ENCODE measurements at regions not wholly inside any gene's neighbourhood (a gene's known extent, or its start where the extent isn't known, plus 50 kb on each side); places are given as distances from the start of the nearest gene placed in this dataset.

DNA sequence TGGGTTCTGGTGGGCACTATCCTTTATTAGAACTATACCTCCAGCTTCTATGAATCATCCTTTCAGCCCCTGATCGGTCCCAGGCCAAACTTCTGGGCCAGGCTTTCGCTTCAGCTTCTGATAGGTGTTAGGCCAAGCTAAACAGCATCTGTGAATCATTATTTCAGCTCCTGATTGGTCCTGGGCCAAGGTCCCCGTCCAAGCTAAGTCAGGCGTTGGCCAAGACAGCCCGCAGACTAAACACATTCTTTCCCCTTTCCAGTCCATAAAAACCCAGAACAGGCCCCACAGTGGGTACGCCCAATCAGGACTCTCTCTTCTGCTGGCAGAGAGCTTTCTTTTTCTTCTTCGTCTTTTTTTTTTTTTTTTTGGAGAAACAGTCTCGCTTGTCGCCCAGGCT, 1808.9 kb upstream of the SEL1L start:
- no peak overlapping the region for H3K4me3 ChIP-seq (ENCODE audit: low read depth in 1 of 2, low read length in 1 of 2)
- H3K4me1 ChIP-seq (ENCODE audit: control insufficient read depth in 1 of 2, insufficient read depth in 1 of 2, low read depth in 1 of 2, low read length in 1 of 2) = no peaks in the 10 kb centered on the region
- no peaks in the 10 kb centered on the region for H3K9me3 ChIP-seq
- H3K36me3 ChIP-seq = no peaks in the 10 kb centered on the region
- H3K27me3 ChIP-seq = no peaks in the 10 kb centered on the region
- no peak for TF ChIP-seq CTCF (IDR thresholded peaks at IDR 0.05)
- no peak overlapping the region for H3K27ac ChIP-seq

GRCh38 chr14:83347874-83348273, 1814.2 kb upstream of the SEL1L start:
- no peak for TF ChIP-seq CTCF (IDR thresholded peaks at IDR 0.05)
- H3K4me3 ChIP-seq (ENCODE audit: low read depth in 1 of 2, low read length in 1 of 2) = no peak overlapping the region
- H3K27me3 ChIP-seq = no peaks in the 10 kb centered on the region
- H3K4me1 ChIP-seq (ENCODE audit: control insufficient read depth in 1 of 2, insufficient read depth in 1 of 2, low read depth in 1 of 2, low read length in 1 of 2) = no peaks in the 10 kb centered on the region
- H3K9me3 ChIP-seq = no peaks in the 10 kb centered on the region
- no peak overlapping the region for H3K27ac ChIP-seq
- H3K36me3 ChIP-seq = no peaks in the 10 kb centered on the region

GRCh38 chr14:83355609-83356008, 1822.0 kb upstream of the SEL1L start:
- no peak overlapping the region for H3K4me3 ChIP-seq (ENCODE audit: low read depth in 1 of 2, low read length in 1 of 2)
- H3K4me1 ChIP-seq (ENCODE audit: control insufficient read depth in 1 of 2, insufficient read depth in 1 of 2, low read depth in 1 of 2, low read length in 1 of 2) = no peaks in the 10 kb centered on the region
- no peaks in the 10 kb centered on the region for H3K9me3 ChIP-seq
- H3K36me3 ChIP-seq = no peaks in the 10 kb centered on the region
- no peak overlapping the region for H3K27ac ChIP-seq
- no peaks in the 10 kb centered on the region for H3K27me3 ChIP-seq
- no peak for TF ChIP-seq CTCF (IDR thresholded peaks at IDR 0.05)

- no peaks in the 10 kb centered on the region for H3K36me3 ChIP-seq
- H3K4me1 ChIP-seq (ENCODE audit: control insufficient read depth in 1 of 2, insufficient read depth in 1 of 2, low read depth in 1 of 2, low read length in 1 of 2) = no peaks in the 10 kb centered on the region
- TF ChIP-seq CTCF (IDR thresholded peaks at IDR 0.05) = no peak
- H3K27me3 ChIP-seq = no peaks in the 10 kb centered on the region
- no peak overlapping the region for H3K27ac ChIP-seq
- no peaks in the 10 kb centered on the region for H3K9me3 ChIP-seq
- H3K4me3 ChIP-seq (ENCODE audit: low read depth in 1 of 2, low read length in 1 of 2) = no peak overlapping the region
Observed at GRCh38 chr14:83356080-83356479, 1822.4 kb upstream of the SEL1L start.

DNA sequence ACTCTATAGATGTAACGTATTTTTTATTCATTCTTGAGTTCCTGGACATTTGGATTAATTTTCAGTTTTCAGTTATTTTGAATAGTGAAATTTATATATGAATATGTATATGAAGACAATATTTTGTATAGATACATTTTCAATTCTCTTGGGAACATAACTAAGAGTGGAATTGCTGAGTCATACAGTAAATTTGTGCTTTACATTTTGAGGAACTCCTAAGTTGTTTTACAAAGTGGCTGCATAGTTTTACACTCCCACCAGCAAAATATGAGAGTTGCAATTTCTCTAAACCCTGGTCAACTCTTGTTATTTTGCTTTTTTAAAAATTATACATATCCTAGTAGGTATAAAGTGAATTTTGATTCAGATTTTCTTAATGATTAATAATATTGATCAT, 1838.6 kb upstream of the SEL1L start:
- no peaks in the 10 kb centered on the region for H3K36me3 ChIP-seq
- TF ChIP-seq CTCF (IDR thresholded peaks at IDR 0.05) = no peak
- no peaks in the 10 kb centered on the region for H3K9me3 ChIP-seq
- no peak overlapping the region for H3K4me3 ChIP-seq (ENCODE audit: low read depth in 1 of 2, low read length in 1 of 2)
- H3K27me3 ChIP-seq = no peaks in the 10 kb centered on the region
- H3K4me1 ChIP-seq (ENCODE audit: control insufficient read depth in 1 of 2, insufficient read depth in 1 of 2, low read depth in 1 of 2, low read length in 1 of 2) = no peaks in the 10 kb centered on the region
- no peak overlapping the region for H3K27ac ChIP-seq

DNA sequence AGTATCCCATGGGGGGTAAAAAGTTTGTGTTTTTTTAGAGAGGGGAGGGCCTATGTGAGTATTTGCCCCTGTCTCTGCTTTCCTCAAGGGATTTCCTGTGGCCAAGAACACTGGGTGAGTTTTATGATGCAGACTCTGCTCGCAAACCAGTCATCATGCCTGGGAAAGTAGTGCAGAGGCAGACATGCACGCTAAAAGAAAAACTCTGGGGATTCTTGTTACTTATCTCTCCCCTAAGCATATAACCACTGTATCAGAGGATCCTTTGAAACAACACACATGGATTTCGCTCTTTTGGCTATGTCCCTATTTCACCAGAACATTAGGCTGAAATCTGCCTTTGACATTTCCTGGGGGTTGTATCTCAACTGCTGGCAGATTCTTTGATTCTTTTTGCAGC, 1845.8 kb upstream of the SEL1L start:
- no peak overlapping the region for H3K4me3 ChIP-seq (ENCODE audit: low read depth in 1 of 2, low read length in 1 of 2)
- TF ChIP-seq CTCF (IDR thresholded peaks at IDR 0.05) = no peak
- H3K4me1 ChIP-seq (ENCODE audit: control insufficient read depth in 1 of 2, insufficient read depth in 1 of 2, low read depth in 1 of 2, low read length in 1 of 2) = no peaks in the 10 kb centered on the region
- H3K27ac ChIP-seq = no peak overlapping the region
- no peaks in the 10 kb centered on the region for H3K9me3 ChIP-seq
- H3K27me3 ChIP-seq = no peaks in the 10 kb centered on the region
- H3K36me3 ChIP-seq = no peaks in the 10 kb centered on the region
